CD4-positive, alpha-beta T cell (primary cell): ENCODE measurements at regions not wholly inside any gene's neighbourhood (a gene's known extent, or its start where the extent isn't known, plus 50 kb on each side); places are given as distances from the start of the nearest gene placed in this dataset.

Experiments used
- ATAC-seq: fragments of 200-7000 bp; cut with Tn5 transposase; one replicate; pipeline ENCODE4 v1.10.0; 2022; ENCODE audit warnings: mild to moderate bottlenecking; ENCODE audit not compliant: poor library complexity
- CTCF ChIA-PET: fragments of 350-600 bp; sonication (Branson Sonifier 250); formaldehyde crosslinking; loops from one replicate; lab custom pipeline; 2021; ENCODE audit warnings: antibody characterized with exemption, inconsistent platforms; lab: Charles Lee
- POLR2A ChIA-PET: fragments of 350-600 bp; sonication (Branson Sonifier 250); formaldehyde crosslinking; loops from one replicate; lab custom pipeline; 2021; ENCODE audit warnings: antibody characterized with exemption, inconsistent platforms; lab: Charles Lee
- DNase-seq, 14 experiments: peaks; one replicate each; pipeline ENCODE4 v3.0.0-alpha.2; 2013 to 2020; ENCODE audit warnings: mixed read lengths in 2 of 14
- H3K27ac ChIP-seq, 2 donors: one replicate each; pipeline versions ENCODE4 v1.5.1 to v1.7.0; 2013; ENCODE audit warnings: low read length in 2 of 2, low read depth in 1 of 2, mild to moderate bottlenecking in 1 of 2
- H3K27me3 ChIP-seq, 2 experiments: 1 replicate in 1 of 2; 2 replicates in 1 of 2; pipeline versions ENCODE4 v1.6.1 to v1.7.0; 2013; ENCODE audit warnings: low read length in 2 of 2, control low read depth in 1 of 2, mild to moderate bottlenecking in 1 of 2, moderate library complexity in 1 of 2; ENCODE audit not compliant: insufficient read depth in 2 of 2, control insufficient read depth in 1 of 2
- H3K36me3 ChIP-seq: one replicate; pipeline ENCODE4 v1.6.1; 2013; ENCODE audit warnings: low read length, control low read depth; ENCODE audit not compliant: insufficient read depth
- H3K4me1 ChIP-seq: one replicate; pipeline ENCODE4 v1.6.1; 2013; ENCODE audit warnings: low read length, control low read depth; ENCODE audit not compliant: insufficient read depth
- H3K4me3 ChIP-seq: one replicate; pipeline ENCODE4 v1.5.1; 2013; ENCODE audit warnings: mild to moderate bottlenecking, low read length, moderate library complexity
- H3K9me3 ChIP-seq, 2 experiments: 1 replicate in 1 of 2; 2 replicates in 1 of 2; pipeline versions ENCODE4 v1.6.1 to v1.7.0; 2013; ENCODE audit warnings: low read length in 2 of 2, mild to moderate bottlenecking in 2 of 2, control low read depth in 1 of 2, moderate library complexity in 1 of 2; ENCODE audit not compliant: control insufficient read depth in 1 of 2, insufficient read depth in 1 of 2
- H3K27ac Mint-ChIP-seq: one replicate; pipeline ENCODE4 v1.8.0; 2020; ENCODE audit warnings: mixed read lengths
- H3K27me3 Mint-ChIP-seq: one replicate; pipeline ENCODE4 v1.8.0; 2021; ENCODE audit warnings: mixed read lengths
- H3K36me3 Mint-ChIP-seq: one replicate; pipeline ENCODE4 v1.8.0; 2021; ENCODE audit warnings: low read depth, mixed read lengths
- H3K4me1 Mint-ChIP-seq: one replicate; pipeline ENCODE4 v1.8.0; 2021; ENCODE audit warnings: low read depth, mixed read lengths
- H3K4me3 Mint-ChIP-seq: one replicate; pipeline ENCODE4 v1.8.0; 2020; ENCODE audit warnings: mild to moderate bottlenecking, mixed read lengths
- H3K9me3 Mint-ChIP-seq: one replicate; pipeline ENCODE4 v1.8.0; 2020; ENCODE audit warnings: mixed read lengths
- intact Hi-C, 2 experiments: fragments of 100-400 bp; cut with DNase I in 1 of 2; cut with micrococcal nuclease in 1 of 2; formaldehyde crosslinking; loops; one replicate each; pipeline versions ENCODE4 v1.15.1 to v1.9.0; 2023 to 2025; cut with DNase I, micrococcal nuclease
- TF ChIP-seq, protein P1 (sequence below): fragments of 200-600 bp; IDR thresholded peaks from one replicate; pipeline ENCODE4 v1.8.0; 2022; ENCODE audit warnings: antibody characterized with exemption, mild to moderate bottlenecking

DNA sequence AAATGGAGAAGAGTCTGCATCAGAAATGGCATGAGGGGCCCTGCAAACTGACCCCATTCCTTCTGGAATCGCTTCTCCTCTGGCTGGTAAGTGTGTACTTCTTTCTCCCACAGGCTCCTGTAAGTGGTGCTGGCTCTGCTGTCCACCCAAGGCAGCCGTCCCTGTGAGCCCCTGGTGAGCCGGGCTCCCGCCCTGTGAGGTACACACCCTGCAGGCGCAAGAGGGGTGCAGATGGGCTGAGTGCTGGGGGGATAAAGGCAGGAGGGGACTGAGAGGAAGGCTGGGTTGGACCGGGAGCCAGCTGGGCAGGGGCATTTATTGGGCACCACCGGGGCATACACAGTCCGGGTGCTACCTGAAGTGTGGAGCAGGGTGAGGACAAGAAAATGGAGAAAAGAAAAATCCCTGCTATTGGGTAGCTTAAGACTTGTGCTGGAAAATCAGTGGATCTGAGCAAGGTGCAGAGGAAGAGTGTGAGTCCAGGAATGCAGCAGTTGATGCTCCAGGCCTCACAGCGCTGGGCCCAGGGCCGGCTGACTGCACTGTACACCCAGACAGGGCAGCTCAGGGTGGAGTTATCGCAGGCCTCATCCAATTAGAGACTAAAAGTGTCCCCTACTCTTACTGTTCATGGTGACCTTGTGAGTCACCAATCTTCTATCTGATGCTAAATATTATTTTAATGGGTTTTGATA, 455.1 kb upstream of the B3GAT1 start:
- Mint-ChIP-seq H3K4me1 (no peaks in the 10 kb centered on the region), H3K27ac (no peak overlapping the region), H3K4me3 (no peak overlapping the region), H3K36me3 (no peaks in the 10 kb centered on the region), H3K9me3 (no peaks in the 10 kb centered on the region), H3K27me3 (no peaks in the 10 kb centered on the region)
- Histone ChIP-seq H3K36me3 (no peaks in the 10 kb centered on the region), H3K27ac (no peak overlapping the region), H3K9me3 (no peaks in the 10 kb centered on the region), H3K4me3 (no peak overlapping the region), H3K4me1 (no peaks in the 10 kb centered on the region), H3K27me3 (no peaks in the 10 kb centered on the region)
- no peak for DNase-seq
- ATAC-seq: no peak
- CTCF ChIA-PET: no interaction called here
- intact Hi-C loops: no loop called here
- POLR2A ChIA-PET: no interaction called here
- TF ChIP-seq, protein P1, sequence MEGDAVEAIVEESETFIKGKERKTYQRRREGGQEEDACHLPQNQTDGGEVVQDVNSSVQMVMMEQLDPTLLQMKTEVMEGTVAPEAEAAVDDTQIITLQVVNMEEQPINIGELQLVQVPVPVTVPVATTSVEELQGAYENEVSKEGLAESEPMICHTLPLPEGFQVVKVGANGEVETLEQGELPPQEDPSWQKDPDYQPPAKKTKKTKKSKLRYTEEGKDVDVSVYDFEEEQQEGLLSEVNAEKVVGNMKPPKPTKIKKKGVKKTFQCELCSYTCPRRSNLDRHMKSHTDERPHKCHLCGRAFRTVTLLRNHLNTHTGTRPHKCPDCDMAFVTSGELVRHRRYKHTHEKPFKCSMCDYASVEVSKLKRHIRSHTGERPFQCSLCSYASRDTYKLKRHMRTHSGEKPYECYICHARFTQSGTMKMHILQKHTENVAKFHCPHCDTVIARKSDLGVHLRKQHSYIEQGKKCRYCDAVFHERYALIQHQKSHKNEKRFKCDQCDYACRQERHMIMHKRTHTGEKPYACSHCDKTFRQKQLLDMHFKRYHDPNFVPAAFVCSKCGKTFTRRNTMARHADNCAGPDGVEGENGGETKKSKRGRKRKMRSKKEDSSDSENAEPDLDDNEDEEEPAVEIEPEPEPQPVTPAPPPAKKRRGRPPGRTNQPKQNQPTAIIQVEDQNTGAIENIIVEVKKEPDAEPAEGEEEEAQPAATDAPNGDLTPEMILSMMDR: no peak

- ChIA-PET CTCF (no interaction called here), POLR2A (no interaction called here)
- TF ChIP-seq, protein P1: no peak
- no peaks in the 10 kb centered on the region for H3K9me3 Mint-ChIP-seq
- H3K27ac ChIP-seq: no peak overlapping the region
- intact Hi-C loops: no loop called here
- no peaks in the 10 kb centered on the region for H3K27me3 ChIP-seq
- no peak overlapping the region for H3K4me3 Mint-ChIP-seq
- no peak for DNase-seq
- H3K36me3 ChIP-seq: no peaks in the 10 kb centered on the region
- H3K36me3 Mint-ChIP-seq: no peaks in the 10 kb centered on the region
- H3K4me1 Mint-ChIP-seq: no peaks in the 10 kb centered on the region
- H3K4me3 ChIP-seq: no peak overlapping the region
- H3K4me1 ChIP-seq: no peaks in the 10 kb centered on the region
- H3K27me3 Mint-ChIP-seq: no peaks in the 10 kb centered on the region
- no peak overlapping the region for H3K27ac Mint-ChIP-seq
- ATAC-seq: no peak
- no peaks in the 10 kb centered on the region for H3K9me3 ChIP-seq
Measured at GRCh38 chr11:134866215-134866614, 454.2 kb upstream of the B3GAT1 start.

GRCh38 chr11:134864968-134865305, 452.9 kb upstream of the B3GAT1 start:
- intact Hi-C loops: no loop called here
- H3K27me3 ChIP-seq: no peaks in the 10 kb centered on the region
- H3K36me3 ChIP-seq: no peaks in the 10 kb centered on the region
- H3K9me3 ChIP-seq: no peaks in the 10 kb centered on the region
- ChIA-PET POLR2A (no interaction called here), CTCF (no interaction called here)
- Mint-ChIP-seq H3K9me3 (no peaks in the 10 kb centered on the region), H3K4me3 (no peak overlapping the region), H3K27ac (no peak overlapping the region), H3K27me3 (peaks cover 8% of the 10 kb centered on the region), H3K4me1 (no peaks in the 10 kb centered on the region), H3K36me3 (no peaks in the 10 kb centered on the region)
- TF ChIP-seq, protein P1: no peak
- no peak overlapping the region for H3K4me3 ChIP-seq
- H3K27ac ChIP-seq: no peak overlapping the region
- H3K4me1 ChIP-seq: no peaks in the 10 kb centered on the region
- ATAC-seq: no peak
- no peak for DNase-seq
